ENCODE measurements at regions not wholly inside any gene's neighbourhood (a gene's known extent, or its start where the extent isn't known, plus 50 kb on each side); places are given as distances from the start of the nearest gene placed in this dataset.
"Not testable (repeated sequence)": the region's sequence is repeated elsewhere in the genome, so short reads cannot be mapped to it uniquely, and the experiment has no call there.

DNA sequence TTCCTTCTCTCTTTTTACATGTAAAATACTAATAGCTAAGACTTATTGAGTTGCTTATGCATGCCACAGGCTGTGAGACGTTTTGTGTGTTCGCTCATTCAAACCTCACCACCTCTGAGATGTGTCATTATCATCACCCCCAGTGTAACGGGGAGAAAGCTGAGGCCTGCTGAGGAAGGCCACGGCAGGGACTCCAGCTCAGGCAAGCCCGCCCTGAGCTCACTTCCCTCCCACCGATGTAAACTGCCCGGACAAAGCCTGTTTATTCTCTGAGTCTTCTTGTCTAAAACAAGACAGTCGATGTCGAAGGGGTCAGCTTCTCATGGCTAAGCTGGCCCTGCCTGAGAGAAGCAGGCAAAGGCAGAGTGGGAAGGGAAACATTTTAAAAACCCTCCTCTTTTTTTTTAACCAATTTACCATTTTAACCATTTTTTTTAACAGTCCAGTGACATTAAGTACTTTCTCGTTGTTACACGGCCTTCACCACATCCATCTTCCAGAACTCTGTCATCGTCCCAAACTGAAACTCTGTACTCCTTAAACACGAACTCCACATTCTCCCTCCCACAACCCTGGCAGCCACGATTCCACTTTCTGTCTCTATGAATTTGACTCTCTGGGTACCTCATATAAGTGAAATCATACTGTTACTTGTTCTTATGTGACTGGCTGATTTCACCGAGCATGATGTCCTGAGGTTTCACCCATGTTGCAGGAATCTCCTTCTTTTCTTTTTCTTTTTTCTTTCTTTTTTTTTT is 204.8 kb upstream of the GALNT2 start:
- no peak for DNase-seq

DNA sequence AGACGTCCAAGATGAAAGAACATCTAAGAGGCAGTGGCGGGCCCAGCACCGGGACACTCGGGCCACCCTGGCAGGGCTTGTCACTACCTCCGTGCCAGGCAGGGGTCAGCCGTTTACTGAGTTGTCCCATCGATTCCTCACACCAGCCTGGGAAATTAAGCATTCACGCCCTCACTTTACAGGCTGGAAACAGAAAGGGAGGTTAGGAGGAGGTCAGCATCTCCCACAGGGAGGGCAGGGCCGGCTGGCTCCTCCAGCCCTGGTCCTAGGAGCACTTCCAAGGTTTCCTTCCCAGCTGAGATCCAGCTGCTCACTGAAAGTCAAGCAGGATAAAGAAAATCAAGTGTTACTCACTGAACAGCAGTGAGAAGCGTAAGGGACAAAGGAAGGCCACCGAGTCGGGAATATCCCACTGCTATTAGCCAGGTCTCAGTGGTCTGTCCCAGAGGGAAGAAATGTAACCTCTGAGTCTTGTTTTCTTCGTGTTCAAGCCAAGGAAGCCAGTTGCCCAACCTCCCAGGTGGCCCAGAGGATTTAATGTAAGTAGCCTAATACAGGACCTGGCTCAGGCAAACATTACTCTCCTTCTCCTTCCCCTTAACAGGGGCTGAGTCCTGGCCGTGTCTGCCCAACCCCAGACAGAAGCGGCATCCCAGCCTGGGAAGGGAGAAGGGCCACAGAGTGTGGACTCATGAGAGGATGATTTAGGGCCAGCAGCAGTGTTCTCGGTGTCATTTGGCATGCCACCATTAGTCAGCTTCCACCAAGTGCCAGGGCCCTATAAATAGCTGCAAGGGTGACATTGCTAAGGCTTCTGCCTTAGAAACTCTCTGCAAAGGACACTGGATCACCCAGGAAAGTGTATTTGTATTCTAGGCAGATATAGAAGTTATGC is 203.1 kb upstream of the GALNT2 start:
- DNase-seq = no peak

DNA sequence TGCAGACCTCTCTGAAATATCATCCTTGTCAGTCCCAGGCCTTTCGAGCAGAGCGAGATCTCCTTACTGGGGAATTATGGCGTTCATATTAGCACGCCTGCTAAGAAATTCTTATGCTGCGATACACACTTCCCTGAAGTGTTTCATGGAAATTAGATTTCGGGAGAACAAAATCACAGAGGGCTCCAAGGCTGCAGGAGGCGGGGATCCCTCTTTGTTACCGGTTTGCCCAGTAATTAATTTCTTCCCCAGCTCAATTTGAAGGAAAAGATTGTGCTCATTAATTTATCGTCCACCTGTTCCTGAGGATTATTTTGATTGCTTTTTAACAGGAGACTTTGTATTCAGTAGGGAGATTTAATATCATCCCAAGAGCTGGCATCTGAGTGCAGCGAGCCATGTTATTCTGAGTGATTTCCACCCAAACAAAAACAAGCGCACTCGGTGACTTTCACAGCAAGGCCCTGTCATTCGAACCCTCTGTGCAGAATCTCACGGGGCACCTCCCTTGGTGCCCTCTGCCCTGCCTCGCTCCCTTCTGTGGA is 202.3 kb upstream of the GALNT2 start:
- no peak for DNase-seq

DNA sequence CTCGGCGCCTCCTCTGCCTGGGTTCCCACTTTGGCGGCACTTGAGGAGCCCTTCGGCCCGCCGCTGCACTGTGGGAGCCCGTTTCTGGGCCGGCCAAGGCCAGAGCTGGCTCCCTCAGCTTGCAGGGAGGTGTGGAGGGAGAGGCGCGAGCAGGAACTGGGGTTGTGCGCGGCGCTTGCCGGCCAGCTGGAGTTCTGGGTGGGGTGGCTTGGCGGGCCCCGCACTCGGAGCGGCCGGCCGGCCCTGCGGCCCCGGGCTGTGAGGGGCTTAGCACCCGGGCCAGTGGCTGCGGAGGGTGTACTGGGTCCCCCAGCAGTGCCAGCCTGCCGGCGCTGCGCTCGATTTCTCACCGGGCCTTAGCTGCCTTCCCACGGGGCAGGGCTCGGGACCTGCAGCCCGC is 201.7 kb upstream of the GALNT2 start:
- DNase-seq = not testable (repeated sequence)

DNA sequence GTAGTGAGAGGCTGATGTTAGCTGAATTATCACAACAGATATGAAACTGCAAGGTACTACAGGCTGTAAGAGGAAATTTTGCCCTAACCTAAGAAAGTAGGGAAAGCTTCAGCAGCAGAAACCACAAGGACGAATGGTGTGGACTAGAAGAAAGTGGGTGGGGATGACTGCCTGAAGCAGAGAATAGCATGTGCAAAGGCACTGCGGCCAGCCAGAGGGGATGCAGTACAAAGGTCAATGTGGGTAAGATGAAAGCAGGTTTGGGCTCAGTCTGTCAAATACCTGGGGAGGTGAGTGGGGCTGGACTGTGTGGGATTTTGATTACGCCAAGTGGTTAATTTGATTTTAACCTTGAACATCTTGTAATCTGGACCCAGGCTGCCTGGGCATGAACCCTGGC is 199.3 kb upstream of the GALNT2 start:
- no peak for DNase-seq

- DNase-seq = no peak
Observed at GRCh38 chr1:229869240-229869639, 197.8 kb upstream of the GALNT2 start.

DNA sequence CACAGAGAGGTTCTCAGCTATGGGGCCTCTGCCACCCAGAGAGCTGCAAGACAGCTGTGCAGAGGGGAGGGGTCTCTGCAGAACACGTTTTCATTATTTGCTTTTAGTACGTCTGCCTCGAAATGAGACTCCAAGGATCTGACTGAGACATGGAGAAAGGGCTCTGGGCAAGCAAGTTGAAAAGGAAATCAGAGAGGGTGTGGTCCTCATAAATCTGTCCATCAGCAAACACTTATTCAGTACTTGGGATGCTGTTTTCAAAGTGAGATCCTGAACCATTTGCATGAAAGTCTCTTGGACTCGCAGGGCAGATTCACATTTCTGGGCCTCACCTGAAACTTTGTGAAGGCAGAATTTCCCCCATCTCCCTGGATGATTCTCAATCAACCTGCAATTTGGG is 197.4 kb upstream of the GALNT2 start:
- DNase-seq = no peak

GRCh38 chr1:229870381-229870780 is 196.7 kb upstream of the GALNT2 start:
- no peak for DNase-seq

- DNase-seq = no peak
Observed at GRCh38 chr1:229871078-229871676, 195.9 kb upstream of the GALNT2 start.

- DNase-seq = no peak
Observed at GRCh38 chr1:229874136-229874535, 192.9 kb upstream of the GALNT2 start.

DNA sequence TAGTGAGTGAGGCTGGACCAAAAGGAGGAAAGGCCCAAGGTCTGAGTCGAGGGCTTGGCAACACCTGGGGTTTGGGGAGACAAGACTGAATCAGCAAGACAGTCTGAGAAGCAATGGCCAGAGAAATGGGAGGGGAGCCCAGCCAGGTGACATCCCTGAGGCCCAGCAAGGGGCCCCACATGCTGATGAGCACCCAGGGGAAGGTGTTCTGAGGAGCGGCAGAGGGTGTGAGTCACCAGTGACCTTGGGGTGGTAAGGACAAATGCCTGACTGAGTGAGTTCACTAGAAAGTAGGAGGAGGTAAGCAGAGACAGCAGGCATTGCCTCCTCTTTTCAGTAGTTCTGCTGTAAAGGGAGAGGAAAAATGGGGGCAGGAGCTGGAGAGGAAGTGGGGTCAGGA is 192.4 kb upstream of the GALNT2 start:
- no peak for DNase-seq

- DNase-seq = no peak
Observed at GRCh38 chr1:229875086-229875485, 192.0 kb upstream of the GALNT2 start.

DNA sequence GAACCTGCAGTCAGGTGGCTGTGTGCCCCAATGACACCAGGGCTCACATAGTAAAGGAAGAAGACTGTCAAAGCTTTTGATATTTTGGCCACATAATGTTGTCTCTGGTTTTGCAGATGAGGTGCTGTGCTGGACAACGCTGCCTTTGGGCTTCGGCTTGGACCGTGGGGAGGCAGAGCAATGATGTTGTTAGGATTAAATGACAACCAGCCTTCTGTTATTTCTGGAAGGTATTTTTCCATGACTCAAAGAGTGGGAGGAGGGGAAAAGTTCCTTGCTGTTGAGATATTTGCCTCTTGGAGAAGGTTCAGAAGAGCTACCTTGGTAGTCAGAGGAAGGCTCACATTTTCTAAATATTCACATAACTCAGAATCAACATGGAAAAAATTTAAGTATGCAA is 187.3 kb upstream of the GALNT2 start:
- no peak for DNase-seq

GRCh38 chr1:229880271-229881170 is 186.5 kb upstream of the GALNT2 start:
- no peak for DNase-seq

DNA sequence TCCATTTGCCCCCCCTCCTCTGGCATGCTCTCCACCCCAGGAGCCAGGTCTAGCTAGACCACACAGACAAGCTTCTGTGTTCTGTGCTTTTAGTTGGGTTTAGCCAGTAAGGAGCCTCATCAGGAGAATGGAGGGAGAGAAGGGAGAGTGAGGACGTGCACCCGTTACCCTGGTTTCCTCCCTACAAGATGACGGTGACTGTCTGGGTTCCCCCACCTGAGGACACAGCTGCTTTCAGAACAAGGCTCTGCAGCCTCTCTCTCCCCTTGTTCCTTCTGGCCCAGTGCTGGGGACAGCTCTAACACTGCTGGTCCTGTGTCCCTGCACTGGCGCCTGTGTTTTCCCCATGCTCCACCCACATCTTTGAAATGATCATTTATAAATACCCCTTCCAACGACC is 184.4 kb upstream of the GALNT2 start:
- no peak for DNase-seq

DNA sequence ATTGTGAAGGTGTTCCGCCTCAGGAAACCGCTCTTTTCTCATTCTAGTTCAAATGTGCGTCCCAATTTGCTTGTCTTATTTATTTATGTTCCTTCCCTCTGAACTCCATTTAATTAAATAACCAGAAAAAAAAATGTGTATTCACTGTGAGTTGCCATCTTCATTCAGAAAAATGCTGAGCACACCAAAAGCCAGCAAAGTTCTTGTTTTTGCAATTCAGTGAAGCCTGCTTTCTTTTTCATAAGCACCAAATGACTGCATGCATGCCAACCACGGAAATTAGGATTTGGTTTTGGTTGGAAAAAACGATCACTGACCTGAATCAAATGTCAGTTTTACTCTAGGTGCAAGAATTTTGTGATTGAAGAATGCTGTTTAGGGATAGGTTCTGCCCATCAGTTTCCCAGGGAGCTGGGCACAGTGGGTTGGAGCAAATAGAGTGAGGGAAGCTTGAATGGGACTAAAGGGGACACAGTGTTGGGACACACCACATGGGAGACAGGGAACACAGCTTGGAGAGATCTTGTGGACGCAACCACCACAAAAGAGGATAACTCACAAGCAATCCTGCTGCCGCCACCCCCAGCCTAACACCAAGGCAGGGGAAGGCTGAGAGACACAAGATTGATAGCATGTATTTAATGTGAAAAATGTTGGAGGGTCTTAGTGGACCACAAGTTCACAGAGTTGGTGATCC is 183.4 kb upstream of the GALNT2 start:
- no peak for DNase-seq

DNA sequence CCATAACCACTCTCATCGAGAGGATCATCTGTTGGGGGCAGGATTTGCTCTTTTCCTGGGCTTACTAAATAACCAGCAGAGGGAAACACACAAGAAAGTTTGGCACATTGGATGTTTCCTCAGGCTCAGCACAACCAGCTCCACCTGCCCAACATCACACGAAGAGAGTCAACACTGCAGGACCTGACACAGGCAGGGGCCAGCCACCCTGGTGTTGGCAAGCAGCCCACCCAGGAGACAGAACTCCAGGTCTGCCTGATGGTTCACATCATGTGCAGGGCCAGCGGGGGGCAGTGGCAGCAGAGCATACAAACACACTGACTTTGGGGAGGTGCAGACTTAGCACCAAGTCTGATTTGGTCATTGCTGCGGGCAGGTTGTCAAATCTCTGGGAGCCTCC is 182.3 kb upstream of the GALNT2 start:
- no peak for DNase-seq

DNA sequence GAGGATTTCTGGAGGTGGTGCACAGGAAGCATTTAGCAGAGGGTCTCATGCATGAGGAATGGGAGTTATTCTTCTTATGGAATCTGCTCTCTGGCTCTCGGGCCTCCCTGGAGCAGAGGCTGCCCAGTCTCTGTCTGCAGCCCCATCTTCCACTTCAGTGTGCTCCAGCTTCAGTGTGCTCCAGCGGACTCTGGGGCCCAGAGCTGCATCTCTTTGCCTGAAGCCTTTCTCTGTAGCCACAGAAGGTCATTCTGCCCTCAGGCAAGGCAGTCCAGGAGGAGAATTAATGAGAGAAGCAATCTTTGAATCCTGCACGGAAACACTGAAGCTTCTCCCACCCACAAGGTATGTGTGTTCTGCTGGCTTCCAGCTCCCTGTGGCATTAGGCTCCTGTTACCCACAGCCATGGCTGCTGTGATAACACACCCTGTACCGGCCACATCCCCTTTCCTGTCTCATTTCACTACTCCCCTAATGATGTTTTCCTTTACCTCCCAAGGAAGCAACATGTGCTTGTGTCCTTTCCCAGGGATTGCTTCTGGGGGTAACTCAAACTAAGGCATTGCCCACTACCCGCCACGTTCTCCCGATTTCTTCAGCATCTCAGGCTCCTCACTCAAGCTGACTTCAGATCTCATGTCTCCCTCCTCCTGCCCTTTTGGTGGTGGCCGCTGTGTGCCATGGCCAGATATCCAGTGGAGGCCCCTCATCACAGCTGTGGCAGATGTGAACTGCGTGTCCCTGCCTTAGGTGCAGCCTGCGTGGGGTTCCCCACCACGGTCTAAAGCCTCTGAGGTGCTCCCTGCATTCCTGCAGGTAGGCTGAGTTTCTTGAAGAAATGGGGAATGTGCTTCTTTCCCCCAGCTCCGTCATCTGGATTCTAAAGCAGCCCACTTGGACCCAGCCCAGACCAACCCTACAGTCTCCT is 181.2 kb upstream of the GALNT2 start:
- no peak for DNase-seq

GRCh38 chr1:229886636-229887035 is 180.4 kb upstream of the GALNT2 start:
- no peak for DNase-seq

GRCh38 chr1:229887043-229887822 is 179.8 kb upstream of the GALNT2 start:
- no peak for DNase-seq
